ENCODE measurements at regions not wholly inside any gene's neighbourhood (a gene's known extent, or its start where the extent isn't known, plus 50 kb on each side); places are given as distances from the start of the nearest gene placed in this dataset.
A peak's percentile ranks its signal among the peaks of the same experiment; 100 is the strongest.

DNA sequence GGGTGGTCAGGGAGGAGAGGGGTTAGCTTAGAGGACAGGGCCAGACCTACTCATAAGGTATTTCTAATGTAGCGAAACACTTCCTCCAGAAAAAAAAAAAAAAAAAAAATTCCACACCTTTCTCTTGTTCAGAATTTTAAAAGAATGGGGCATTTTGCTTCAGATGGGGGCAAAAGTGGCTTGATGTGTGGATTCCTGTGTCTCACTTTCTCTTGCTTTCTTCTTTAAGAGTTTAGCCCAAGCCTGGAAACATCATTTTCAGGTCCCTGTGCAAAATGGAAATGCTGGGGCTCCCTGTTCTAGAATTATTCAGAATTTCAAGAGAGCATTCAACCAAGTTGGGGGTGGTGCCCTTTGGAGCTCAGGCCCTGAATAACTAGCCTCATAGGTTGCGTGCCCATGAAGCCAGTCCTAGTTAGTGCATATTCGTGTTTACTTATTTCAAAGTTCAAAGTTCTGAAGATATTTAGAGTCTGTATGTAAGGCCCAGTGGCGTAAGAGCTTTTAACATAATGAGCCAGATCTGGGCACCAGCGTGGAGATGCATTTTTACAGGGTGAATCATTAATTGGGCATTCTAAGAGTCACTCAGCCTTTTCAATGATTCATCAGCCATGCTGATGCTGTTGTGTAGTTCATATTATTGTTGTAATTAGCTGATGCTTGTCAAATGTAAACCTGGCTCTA, 104.5 kb downstream of the RPLP1 start:
- Histone ChIP-seq H2BK15ac (ENCODE audit: low read depth, low read length) (peak overlapping the region; percentile 34; the same call in 1 of the 3 replicates), H2AK5ac (ENCODE audit: low read depth, low read length) (0 out of 2 replicates have a peak overlapping the region, but pooled peaks have one; percentile 5), H2AFZ (replicated peaks; ENCODE audit: low read length, poor library complexity) (no peak overlapping the region), H2BK120ac (ENCODE audit: low read depth, low read length) (peak overlapping the region; percentile 85), H3K9me3 (ENCODE audit: control insufficient read depth, insufficient read depth, low read length) (peaks cover 7% of the 10 kb centered on the region), H3K4me2 (ENCODE audit: low read depth, low read length) (peak overlapping the region; percentile 60; the same call in 1 of the 2 replicates), H3K36me3 (ENCODE audit: control insufficient read depth, insufficient read depth, low read length) (no peaks in the 10 kb centered on the region), H3K9ac (ENCODE audit: low read depth, low read length) (no peak overlapping the region), H4K20me1 (ENCODE audit: insufficient read depth, low read length) (no peaks in the 10 kb centered on the region), H3K4me1 (ENCODE audit: control insufficient read depth, insufficient read depth, low read length) (peaks cover 15% of the 10 kb centered on the region), H2BK20ac (ENCODE audit: low read depth, low read length) (peak overlapping the region; percentile 81), H3K27ac (ENCODE audit: insufficient read depth, low read length) (peak overlapping the region; percentile 69), H3K18ac (ENCODE audit: low read depth, low read length) (peak overlapping the region; percentile 88), H4K5ac (ENCODE audit: low read depth, low read length) (peak overlapping the region; percentile 76), H4K8ac (ENCODE audit: low read depth in 2 of 2, low read length in 2 of 2) (peak overlapping the region; percentile 58; a peak in 3 of 4 replicates), H2BK5ac (ENCODE audit: low read depth, low read length, poor library complexity, severe bottlenecking) (peak overlapping the region; percentile 85), H3K9me1 (ENCODE audit: insufficient read depth, low read length) (peaks cover 5% of the 10 kb centered on the region; the same call in 1 of the 2 replicates), H3K4me3 (ENCODE audit: insufficient read depth, low read depth, low read length) (no peak overlapping the region), H4K91ac (ENCODE audit: insufficient read depth, low read depth, low read length) (peak overlapping the region; percentile 90), H3K27me3 (ENCODE audit: control insufficient read depth, insufficient read depth, low read length) (peaks cover 22% of the 10 kb centered on the region), H3K23ac (ENCODE audit: low read depth, low read length) (no peak overlapping the region), H3K79me1 (ENCODE audit: low read depth in 1 of 2, low read length in 2 of 2) (no peaks in the 10 kb centered on the region), H3K4ac (ENCODE audit: low read depth, low read length) (peak overlapping the region; percentile 37; the same call in 1 of the 2 replicates), H2AK9ac (replicated peaks; ENCODE audit: low read depth, low read length, poor library complexity) (no peak overlapping the region), H3K14ac (replicated peaks; ENCODE audit: low read depth, low read length) (no peak overlapping the region), H3K56ac (ENCODE audit: extremely low read depth, insufficient read depth, low read length) (no peak overlapping the region; the same call in 1 of the 2 replicates)
- DNase-seq (peak; percentile 94), ATAC-seq (ENCODE audit: low read depth) (peak; percentile 92)
- in situ Hi-C loops (cut with MboI; ENCODE audit: low sequenced_read_pairs), result no loop called here
- intact Hi-C loops (cut with micrococcal nuclease), result loop anchor here (2.0 kb wide), 1 partner anchor 22 kb away; no protein-coding TSS in a partner anchor
- dilution Hi-C loops (cut with HindIII; ENCODE audit: low sequenced_read_pairs, unreplicated experiment), result no loop called here
- POLR2A ChIA-PET (ENCODE audit: unreplicated experiment), result no interaction called here
- CTCF ChIA-PET, result interaction anchor here (0.6 kb wide), 1 partner anchor 929 kb away, joined by 3 read pairs; no protein-coding TSS in a partner anchor
- no TSS peak for BruUV-seq (replicated peaks)
- TF ChIP-seq, protein P1, sequence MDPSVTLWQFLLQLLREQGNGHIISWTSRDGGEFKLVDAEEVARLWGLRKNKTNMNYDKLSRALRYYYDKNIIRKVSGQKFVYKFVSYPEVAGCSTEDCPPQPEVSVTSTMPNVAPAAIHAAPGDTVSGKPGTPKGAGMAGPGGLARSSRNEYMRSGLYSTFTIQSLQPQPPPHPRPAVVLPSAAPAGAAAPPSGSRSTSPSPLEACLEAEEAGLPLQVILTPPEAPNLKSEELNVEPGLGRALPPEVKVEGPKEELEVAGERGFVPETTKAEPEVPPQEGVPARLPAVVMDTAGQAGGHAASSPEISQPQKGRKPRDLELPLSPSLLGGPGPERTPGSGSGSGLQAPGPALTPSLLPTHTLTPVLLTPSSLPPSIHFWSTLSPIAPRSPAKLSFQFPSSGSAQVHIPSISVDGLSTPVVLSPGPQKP (IDR thresholded peaks at IDR 0.05; ENCODE audit: borderline replicate concordance, low read depth, low read length), result no peak
- TF ChIP-seq CEBPB (IDR thresholded peaks at IDR 0.05; ENCODE audit: low read depth, low read length) (peak; percentile 84), BHLHE40 (IDR thresholded peaks at IDR 0.05; ENCODE audit: low read depth, low read length) (peak; percentile 63), RAD21 (IDR thresholded peaks at IDR 0.05; ENCODE audit: low read length) (no peak), FOS (IDR thresholded peaks at IDR 0.05; ENCODE audit: low read depth, low read length) (peak; percentile 94), MAFK (IDR thresholded peaks at IDR 0.05; ENCODE audit: low read depth, low read length) (0 out of 2 replicates have a peak, but pooled peaks have one; percentile 15)
- TF ChIP-seq, protein P2, sequence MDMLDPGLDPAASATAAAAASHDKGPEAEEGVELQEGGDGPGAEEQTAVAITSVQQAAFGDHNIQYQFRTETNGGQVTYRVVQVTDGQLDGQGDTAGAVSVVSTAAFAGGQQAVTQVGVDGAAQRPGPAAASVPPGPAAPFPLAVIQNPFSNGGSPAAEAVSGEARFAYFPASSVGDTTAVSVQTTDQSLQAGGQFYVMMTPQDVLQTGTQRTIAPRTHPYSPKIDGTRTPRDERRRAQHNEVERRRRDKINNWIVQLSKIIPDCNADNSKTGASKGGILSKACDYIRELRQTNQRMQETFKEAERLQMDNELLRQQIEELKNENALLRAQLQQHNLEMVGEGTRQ (IDR thresholded peaks at IDR 0.05; ENCODE audit: low read depth, low read length), result no peak
- WGBS, 2 experiments (ENCODE audit: extremely low coverage in 2 of 2, insufficient read length in 1 of 2), result 13% methylated on average over 3 of the region's 5 CpGs; no CpG with 5 or more reads in 1 of the 2 experiments
